Ishikawa (cell line): ENCODE measurements at regions not wholly inside any gene's neighbourhood (a gene's known extent, or its start where the extent isn't known, plus 50 kb on each side); places are given as distances from the start of the nearest gene placed in this dataset.

Experiments used
- CEBPB ChIP-seq: IDR thresholded peaks from 2 replicates; pipeline ENCODE4 v1.6.1; 2012
- CREB1 ChIP-seq: IDR thresholded peaks from 2 replicates; pipeline ENCODE4 v1.6.1; 2012; ENCODE audit warnings: low read depth
- EP300 ChIP-seq: IDR thresholded peaks from 2 replicates; pipeline ENCODE4 v1.6.1; 2012; ENCODE audit warnings: borderline replicate concordance
- MAX ChIP-seq: IDR thresholded peaks from 2 replicates; pipeline ENCODE4 v1.6.1; 2012
- NFIC ChIP-seq: IDR thresholded peaks from 2 replicates; pipeline ENCODE4 v1.6.1; 2012
- RAD21 ChIP-seq: IDR thresholded peaks from 2 replicates; pipeline ENCODE4 v1.6.1; 2012; ENCODE audit warnings: low read depth
- TAF1 ChIP-seq: IDR thresholded peaks from 2 replicates; pipeline ENCODE4 v1.6.1; 2012; ENCODE audit warnings: low read depth, mild to moderate bottlenecking
- TCF12 ChIP-seq: IDR thresholded peaks from 2 replicates; pipeline ENCODE4 v1.6.1; 2012; ENCODE audit warnings: low read depth
- TEAD4 ChIP-seq: IDR thresholded peaks from 2 replicates; pipeline ENCODE4 v1.6.1; 2012
- YY1 ChIP-seq: IDR thresholded peaks from 2 replicates; pipeline ENCODE4 v1.6.1; 2012; ENCODE audit warnings: low read depth
- TF ChIP-seq, protein P1 (sequence below): IDR thresholded peaks from 2 replicates; pipeline ENCODE4 v1.6.1; 2012

GRCh38 chr13:85509512-85509911 is 289.7 kb downstream of the SLITRK6 start:
- TF ChIP-seq YY1 (no peak), NFIC (no peak), CREB1 (no peak), EP300 (no peak), TAF1 (no peak), TCF12 (no peak), CEBPB (no peak), MAX (no peak), RAD21 (no peak), TEAD4 (no peak)
- TF ChIP-seq, protein P1, sequence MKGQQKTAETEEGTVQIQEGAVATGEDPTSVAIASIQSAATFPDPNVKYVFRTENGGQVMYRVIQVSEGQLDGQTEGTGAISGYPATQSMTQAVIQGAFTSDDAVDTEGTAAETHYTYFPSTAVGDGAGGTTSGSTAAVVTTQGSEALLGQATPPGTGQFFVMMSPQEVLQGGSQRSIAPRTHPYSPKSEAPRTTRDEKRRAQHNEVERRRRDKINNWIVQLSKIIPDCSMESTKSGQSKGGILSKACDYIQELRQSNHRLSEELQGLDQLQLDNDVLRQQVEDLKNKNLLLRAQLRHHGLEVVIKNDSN, result no peak
